CD4-positive, alpha-beta T cell treated with Interleukin-2 at 100 ng/mL for 4 hours (primary cell): ENCODE measurements at regions not wholly inside any gene's neighbourhood (a gene's known extent, or its start where the extent isn't known, plus 50 kb on each side); places are given as distances from the start of the nearest gene placed in this dataset.

Experiments
- DNase-seq: peaks from one replicate; pipeline ENCODE4 v3.0.0-alpha.2; 2020; ENCODE audit warnings: low spot score

GRCh38 chr9:107681988-107682387, 192.4 kb upstream of the KLF4 start:
- no peak for DNase-seq

DNA sequence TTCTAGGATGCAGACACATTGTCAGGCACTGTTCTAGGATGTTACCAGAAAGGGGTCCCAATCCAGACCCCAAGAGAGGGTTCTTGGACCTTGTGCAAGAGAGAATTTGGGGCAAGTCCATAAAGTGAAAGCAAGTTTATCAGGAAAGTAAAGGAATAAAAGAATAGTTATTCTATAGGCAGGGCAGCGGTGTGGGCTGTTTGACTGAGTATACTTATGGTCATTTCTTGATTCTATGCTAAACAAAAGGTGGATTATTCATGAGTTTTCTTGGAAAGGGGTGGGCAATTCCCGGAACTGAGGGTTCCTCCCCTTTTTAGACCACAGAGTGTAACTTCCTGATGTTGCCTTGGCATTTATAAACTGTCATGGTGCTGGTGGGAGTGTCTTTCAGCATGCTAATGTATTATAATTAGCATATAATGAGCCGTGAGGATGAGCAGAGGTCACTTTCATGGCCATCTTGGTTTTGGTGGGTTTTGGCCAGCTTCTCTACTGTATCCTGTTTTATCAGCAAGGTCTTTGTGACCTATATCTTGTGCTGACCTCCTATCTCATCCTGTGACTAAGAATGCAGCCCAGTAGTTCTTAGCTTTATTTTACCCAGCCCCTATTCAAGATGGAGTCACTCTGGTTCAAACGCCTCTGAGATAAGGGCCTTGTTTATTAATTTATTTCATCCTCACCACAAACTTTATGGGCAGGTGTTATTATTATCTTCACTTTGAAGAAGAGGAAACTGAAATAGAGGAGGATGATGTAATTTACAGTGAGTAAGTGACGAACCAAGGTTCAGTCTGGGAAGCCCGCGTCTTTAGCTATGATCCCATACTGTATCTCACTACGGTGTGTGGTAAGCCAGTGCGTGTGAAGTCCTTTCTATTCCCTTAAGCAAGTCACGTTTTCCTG, 186.0 kb upstream of the KLF4 start:
- no peak for DNase-seq

DNA sequence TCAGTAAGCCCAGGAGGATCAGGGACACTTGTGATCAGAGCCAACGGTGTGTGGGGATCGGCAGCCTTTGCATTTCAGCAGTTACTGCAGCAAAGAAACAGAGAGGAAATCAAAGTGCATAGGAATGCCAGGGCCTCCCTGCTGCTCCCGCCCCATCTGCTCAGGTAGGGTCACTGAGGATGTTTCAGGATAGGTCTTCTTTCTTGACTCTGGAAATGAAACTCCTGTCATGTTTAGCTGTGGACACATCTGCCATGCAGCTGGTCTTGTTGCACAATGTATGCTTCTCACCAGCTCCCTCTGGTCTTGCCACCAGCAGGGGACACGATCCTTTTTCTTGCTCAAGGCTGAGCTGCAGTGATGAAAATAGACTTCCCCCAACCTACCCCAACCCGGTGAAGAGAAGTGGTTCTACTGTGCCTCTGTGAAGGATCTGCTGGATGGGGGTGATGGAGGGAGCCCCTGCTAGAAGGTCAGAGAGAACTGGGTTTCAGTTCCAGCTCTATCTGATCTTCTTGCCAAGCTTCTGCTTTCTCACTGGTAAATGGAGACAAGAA, 185.2 kb upstream of the KLF4 start:
- DNase-seq = no peak

GRCh38 chr9:107673861-107674720, 184.5 kb upstream of the KLF4 start:
- DNase-seq = no peak

- DNase-seq = no peak
Observed at GRCh38 chr9:107671588-107671987, 182.0 kb upstream of the KLF4 start.

- DNase-seq = no peak
Observed at GRCh38 chr9:107669422-107669821, 179.9 kb upstream of the KLF4 start.

DNA sequence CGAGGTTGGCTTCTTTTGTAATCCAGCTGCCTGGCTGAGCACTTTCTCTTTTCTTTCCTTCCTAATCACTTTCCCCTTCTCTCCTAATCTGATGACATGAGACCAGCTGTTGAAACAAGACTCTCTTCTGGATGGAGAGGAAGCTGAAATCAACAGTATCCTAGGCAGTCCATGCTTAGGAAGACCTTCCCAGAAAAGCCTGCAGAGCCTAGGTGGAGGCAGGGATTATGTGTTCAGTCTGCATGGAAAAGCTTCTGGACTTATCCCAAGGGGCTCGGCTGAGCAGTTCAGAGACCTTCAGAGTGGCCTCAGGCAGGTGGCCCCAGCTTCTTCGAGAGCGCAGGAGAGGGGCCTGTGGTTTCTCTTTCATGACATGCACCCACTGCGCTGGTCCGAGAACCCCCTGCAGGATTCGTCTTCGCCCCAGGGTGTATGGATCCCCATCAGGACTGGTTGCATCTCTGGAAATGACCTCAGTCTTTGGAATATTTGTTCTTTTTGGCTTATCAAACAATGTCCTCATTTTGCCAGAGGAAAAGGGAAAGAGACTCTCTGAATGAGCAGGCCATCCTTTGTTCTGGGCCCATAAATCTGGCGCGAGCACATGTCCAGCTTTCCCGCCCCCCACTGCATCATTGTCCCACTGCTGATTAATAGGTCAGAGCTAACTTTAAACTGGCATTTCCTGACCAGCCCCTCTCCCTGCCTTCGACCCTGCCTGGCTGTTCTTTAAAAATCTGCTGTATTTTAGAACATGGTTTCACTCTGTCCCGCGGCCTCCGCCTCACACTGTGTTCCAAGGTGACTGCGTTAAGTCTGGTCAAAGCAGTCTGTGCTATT, 177.9 kb upstream of the KLF4 start:
- DNase-seq = no peak

DNA sequence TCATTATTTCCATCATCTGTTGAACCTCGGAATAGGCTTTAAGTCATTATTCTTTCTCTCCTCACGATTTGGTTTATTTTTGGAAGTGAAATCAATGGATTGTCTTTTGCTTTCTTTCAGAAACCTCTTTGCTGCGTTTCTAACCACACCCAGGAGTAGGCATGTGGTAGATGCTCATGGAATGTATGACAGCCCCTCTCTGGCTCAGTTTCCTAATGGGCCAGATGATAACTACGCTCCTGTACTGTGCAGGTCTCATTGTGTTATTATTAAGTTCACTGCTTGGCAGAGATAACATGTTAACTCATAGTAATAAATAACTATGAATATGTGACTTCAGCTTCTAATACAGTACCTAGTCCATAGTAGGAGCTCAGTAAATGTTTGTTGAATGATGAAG, 175.5 kb upstream of the KLF4 start:
- DNase-seq = no peak

- no peak for DNase-seq
Observed at GRCh38 chr9:107660976-107661375, 171.4 kb upstream of the KLF4 start.

DNA sequence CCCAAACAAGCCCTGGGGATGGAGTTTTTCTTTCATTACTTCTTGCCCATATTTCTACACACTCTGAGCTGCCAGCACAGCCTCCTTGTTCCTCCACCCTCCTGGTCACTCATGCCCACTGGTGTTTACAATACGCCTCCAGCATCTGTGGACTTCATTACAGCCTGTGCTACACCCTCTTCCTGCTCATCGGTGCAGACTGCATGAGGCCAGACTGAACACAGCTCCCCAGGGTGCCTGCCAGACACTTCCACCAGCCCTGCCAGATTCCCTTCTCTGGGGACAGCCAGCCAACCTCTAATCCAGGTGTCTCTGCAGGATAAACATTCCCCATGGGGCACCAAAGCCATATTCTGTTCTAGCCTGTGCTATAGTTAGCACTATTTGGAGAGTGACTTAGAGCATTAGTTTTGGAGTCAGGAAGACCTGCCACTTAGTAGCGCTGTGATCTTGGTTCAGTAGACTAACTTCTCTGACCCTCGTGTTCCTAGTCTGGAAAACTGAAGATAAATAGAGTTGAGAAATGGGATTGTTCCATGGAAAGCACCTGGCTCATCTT, 163.8 kb upstream of the KLF4 start:
- no peak for DNase-seq

GRCh38 chr9:107650995-107651394, 161.4 kb upstream of the KLF4 start:
- DNase-seq = no peak

- DNase-seq = no peak
Observed at GRCh38 chr9:107650321-107650720, 160.8 kb upstream of the KLF4 start.

- no peak for DNase-seq
Observed at GRCh38 chr9:107648153-107648715, 158.7 kb upstream of the KLF4 start.

DNA sequence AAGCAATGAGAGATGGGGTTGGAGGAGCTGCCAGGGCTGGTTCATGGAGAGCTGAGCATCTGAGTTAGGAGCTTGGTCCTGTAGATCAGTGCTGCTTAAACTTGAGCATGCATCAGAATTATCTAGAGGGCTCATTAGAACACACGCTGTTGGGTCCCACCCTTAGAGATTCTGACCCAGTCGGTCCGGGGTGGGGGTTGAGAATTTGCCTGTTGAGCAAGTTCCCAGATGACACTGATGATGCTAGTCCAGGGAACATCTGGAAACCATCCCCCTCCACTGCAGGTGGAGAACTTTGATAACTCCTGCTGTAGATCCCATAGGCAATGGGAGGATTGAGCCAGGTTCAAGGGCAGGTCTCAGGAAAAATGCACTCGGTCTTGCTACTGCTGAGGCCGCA, 158.0 kb upstream of the KLF4 start:
- DNase-seq = no peak

DNA sequence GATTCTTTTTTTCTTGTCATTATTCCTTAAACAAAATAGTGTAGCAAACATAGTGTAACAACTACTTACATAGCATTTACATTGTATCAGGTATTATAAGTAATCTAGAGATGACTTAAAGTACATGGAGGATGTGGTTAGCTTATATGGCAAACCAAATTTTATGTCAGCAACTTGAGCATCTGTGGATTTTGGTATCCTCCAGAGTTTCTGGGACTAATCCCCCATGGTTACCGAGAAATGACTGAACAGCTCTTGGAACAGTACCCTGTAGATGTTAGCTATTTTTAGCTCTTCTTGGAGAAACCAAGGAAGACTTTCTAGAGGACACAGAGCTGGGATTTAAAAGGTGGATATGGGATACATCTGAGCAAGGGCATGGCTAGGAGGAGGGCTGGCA, 157.6 kb upstream of the KLF4 start:
- DNase-seq = no peak

DNA sequence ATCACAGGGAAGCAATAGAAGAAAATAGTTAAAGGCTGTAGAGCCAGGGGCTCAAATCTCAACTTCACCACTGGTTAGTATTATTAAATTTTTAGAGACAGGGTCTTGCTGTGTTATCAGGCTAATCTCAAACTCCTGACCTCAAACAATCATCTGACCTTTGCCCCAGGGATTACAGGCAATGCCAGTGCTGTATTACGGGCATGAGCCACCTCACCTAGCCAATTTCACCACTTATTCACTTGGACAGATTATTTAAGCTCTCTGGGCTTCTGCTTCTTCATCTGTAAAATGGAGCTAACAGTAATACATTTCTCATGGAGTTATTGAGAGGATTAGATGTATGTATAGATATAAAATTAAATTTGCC, 155.9 kb upstream of the KLF4 start:
- DNase-seq = no peak

GRCh38 chr9:107644733-107645463, 155.3 kb upstream of the KLF4 start:
- DNase-seq = no peak

GRCh38 chr9:107639426-107639825, 149.9 kb upstream of the KLF4 start:
- no peak for DNase-seq

DNA sequence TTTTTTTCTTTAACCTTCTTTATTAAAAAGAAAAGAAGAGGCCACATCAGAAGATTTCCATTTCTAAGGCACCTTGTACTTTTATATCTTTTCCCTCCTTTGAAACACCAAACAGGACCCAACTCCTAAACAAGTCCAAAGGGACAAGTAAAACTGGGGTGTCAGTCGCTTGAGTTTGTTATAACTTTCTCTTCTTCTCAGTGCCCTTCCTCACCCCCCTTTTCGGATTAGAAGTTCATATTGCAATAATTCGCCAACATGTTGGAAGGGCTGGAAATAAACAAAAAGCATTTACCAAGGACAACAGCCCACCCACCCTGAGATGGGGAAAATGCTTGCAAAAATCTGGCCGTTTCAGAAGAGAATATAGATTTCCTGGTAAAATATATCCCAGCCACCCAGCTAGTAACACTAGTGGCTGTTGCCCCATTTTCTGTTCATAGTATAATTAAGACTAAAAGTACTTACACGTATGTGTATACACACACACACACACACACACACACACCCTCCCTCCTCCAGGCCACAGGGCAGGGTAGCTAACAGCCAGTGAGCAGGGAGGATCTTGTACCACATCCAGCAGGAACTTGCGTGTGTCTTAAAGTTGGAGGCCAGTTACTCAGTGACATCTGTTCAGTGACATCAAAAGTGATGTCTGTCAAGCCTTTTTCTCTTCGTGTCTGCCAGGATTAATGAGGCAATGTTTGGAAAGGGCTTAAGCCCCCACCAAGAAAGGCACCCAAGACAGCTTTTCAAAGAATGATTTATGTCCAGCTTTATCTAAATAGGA, 149.1 kb upstream of the KLF4 start:
- DNase-seq = no peak
